HFF-Myc (cell line): ENCODE measurements at regions not wholly inside any gene's neighbourhood (a gene's known extent, or its start where the extent isn't known, plus 50 kb on each side); places are given as distances from the start of the nearest gene placed in this dataset.
"Not testable (repeated sequence)": the region's sequence is repeated elsewhere in the genome, so short reads cannot be mapped to it uniquely, and the experiment has no call there.

Experiments
- DNase-seq: peaks from one replicate; pipeline ENCODE4 v3.0.0-alpha.2; 2011; ENCODE audit warnings: low read depth; ENCODE audit errors: extremely low read depth
- H3K4me3 ChIP-seq: replicated peaks from 2 replicates; pipeline ENCODE4 v1.5.1; 2011; ENCODE audit warnings: low read depth, mild to moderate bottlenecking, control low read depth, low read length
- TF ChIP-seq, protein P1 (sequence below): IDR thresholded peaks from 2 replicates; pipeline ENCODE4 v1.5.1; 2012; ENCODE audit warnings: mild to moderate bottlenecking, low read depth, low read length, control low read depth; ENCODE audit errors: missing control alignments

GRCh38 chr1:73711089-73711488 is 486.9 kb downstream of the LRRIQ3 start:
- TF ChIP-seq, protein P1, sequence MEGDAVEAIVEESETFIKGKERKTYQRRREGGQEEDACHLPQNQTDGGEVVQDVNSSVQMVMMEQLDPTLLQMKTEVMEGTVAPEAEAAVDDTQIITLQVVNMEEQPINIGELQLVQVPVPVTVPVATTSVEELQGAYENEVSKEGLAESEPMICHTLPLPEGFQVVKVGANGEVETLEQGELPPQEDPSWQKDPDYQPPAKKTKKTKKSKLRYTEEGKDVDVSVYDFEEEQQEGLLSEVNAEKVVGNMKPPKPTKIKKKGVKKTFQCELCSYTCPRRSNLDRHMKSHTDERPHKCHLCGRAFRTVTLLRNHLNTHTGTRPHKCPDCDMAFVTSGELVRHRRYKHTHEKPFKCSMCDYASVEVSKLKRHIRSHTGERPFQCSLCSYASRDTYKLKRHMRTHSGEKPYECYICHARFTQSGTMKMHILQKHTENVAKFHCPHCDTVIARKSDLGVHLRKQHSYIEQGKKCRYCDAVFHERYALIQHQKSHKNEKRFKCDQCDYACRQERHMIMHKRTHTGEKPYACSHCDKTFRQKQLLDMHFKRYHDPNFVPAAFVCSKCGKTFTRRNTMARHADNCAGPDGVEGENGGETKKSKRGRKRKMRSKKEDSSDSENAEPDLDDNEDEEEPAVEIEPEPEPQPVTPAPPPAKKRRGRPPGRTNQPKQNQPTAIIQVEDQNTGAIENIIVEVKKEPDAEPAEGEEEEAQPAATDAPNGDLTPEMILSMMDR: no peak
- no peak for DNase-seq
- H3K4me3 ChIP-seq: no peak overlapping the region

DNA sequence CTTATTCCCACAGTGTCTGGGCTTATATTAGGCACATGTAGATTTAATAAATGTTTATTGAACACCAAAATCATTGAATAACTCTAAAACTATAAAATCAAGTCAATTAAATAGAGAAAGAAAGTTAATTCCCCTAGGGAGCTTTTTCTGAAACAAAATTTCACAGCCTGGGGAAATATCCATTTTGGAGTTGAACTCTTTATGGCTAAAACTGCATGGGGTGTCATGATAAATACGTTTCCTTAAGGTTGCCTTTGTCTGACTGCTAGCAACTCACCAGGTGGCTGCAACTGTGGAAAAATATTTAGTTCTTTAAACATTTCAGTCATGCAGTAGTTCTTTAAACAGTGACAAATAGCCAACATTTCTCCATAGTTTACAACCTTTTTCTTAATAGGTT is 496.1 kb downstream of the LRRIQ3 start:
- no peak for DNase-seq
- H3K4me3 ChIP-seq: no peak overlapping the region
- TF ChIP-seq, protein P1: no peak

GRCh38 chr1:73676186-73676585 is 521.8 kb downstream of the LRRIQ3 start:
- DNase-seq: no peak
- TF ChIP-seq, protein P1: no peak
- H3K4me3 ChIP-seq: no peak overlapping the region

DNA sequence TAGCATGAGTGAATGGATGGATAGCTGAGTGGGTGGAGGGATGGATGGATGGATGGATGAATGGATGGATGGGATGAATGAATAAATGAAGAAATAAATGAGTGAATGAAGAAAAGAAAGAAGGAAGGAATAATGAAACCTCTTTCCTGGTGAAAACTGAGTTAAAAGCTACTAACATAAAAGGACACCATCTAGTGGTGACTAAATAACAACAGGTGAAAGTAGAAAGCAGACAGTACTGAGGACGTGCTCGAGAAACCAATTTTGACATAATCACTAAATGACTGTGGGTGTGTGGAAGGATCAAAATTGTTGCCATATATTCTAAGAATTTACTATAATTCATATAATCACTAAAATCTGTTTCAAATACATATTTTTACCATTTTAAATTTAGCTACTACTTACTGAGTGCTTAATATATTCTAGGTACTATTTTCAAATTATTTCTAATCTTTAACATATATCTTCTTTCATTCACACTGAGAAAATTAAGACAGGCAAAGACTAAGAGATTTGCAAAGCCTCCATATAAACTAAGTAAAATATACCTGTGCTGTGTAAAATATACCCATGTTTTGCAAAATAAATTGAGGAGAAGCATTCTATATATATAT is 522.9 kb downstream of the LRRIQ3 start:
- DNase-seq: no peak
- TF ChIP-seq, protein P1: peak; percentile 9
- H3K4me3 ChIP-seq: no peak overlapping the region

- H3K4me3 ChIP-seq: no peak overlapping the region
- no peak for DNase-seq
- TF ChIP-seq, protein P1: no peak
Observed at GRCh38 chr1:73673971-73674370, 524.0 kb downstream of the LRRIQ3 start.

DNA sequence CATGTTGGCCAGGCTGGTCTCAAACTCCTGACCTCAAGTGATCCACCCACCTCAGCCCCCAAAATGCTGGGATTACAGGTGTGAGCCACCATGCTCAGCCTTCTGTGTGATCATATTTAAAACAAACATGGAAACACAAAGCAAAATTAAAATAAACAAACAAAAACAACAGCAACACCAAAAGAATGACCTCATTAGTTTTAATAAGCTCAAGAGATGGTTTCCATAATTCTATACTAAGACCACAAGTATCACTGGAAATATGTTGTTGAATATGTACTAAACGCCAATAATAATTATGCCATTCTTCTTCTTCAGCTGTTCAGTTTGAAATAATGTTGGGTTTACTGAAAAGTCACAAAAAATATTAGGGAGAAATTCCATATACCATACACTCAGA is 526.4 kb downstream of the LRRIQ3 start:
- TF ChIP-seq, protein P1: no peak
- no peak for DNase-seq
- no peak overlapping the region for H3K4me3 ChIP-seq

DNA sequence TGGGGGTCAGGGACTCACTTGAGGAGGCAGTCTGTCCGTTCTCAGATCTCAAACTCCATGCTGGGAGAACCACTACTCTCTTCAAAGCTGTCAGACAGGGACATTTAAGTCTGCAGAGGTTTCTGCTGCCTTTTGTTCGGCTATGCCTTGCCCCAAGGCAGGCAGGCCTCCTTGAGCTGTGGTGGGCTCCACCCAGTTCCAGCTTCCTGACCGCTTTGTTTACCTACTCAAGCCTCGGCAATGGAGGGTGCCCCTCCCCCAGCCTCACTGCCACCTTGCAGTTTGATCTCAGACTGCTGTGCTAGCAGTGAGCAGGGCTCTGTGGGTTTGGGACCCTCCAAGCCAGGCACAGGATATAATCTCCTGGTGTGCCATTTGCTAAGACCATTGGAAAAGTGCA is 530.0 kb downstream of the LRRIQ3 start:
- not testable (repeated sequence) for DNase-seq, H3K4me3 ChIP-seq
